ENCODE measurements at regions not wholly inside any gene's neighbourhood (a gene's known extent, or its start where the extent isn't known, plus 50 kb on each side); places are given as distances from the start of the nearest gene placed in this dataset.

GRCh38 chr10:47111329-47111862 lies 188.6 kb upstream of the GDF10 start:
- H3K27ac ChIP-seq = no peak overlapping the region
- intact Hi-C loops (cut with DNase I; ENCODE audit: low total_unique reads) = no loop called here
- no peak overlapping the region for H3K4me3 ChIP-seq
- no peaks in the 10 kb centered on the region for H3K9me3 ChIP-seq
- peaks cover 0 to under 1% (median 0%) of the 10 kb centered on the region in 3 donors for H3K27me3 ChIP-seq
- TF ChIP-seq CTCF (IDR thresholded peaks at IDR 0.05) (no peak), POLR2AphosphoS5 (IDR thresholded peaks at IDR 0.05) (no peak), POLR2A (IDR thresholded peaks at IDR 0.05) (no peak), EP300 (IDR thresholded peaks at IDR 0.05) (no peak)
- no peak for DNase-seq
- WGBS, 5 donors = 79 to 90% (median 83%) methylated on average over 5 of the region's 5 CpGs
- no peaks in the 10 kb centered on the region for H3K4me1 ChIP-seq
- no peaks in the 10 kb centered on the region for H3K36me3 ChIP-seq

GRCh38 chr10:47112612-47113011 lies 187.4 kb upstream of the GDF10 start:
- intact Hi-C loops (cut with DNase I; ENCODE audit: low total_unique reads) = no loop called here
- no peaks in the 10 kb centered on the region for H3K4me1 ChIP-seq
- WGBS, 5 donors = 53 to 96% (median 77%) methylated on average over 4 of the region's 4 CpGs
- no peak overlapping the region for H3K4me3 ChIP-seq
- no peak for DNase-seq
- H3K27me3 ChIP-seq = peaks cover 0 to 6% (median 0%) of the 10 kb centered on the region in 3 donors
- no peaks in the 10 kb centered on the region for H3K9me3 ChIP-seq
- H3K36me3 ChIP-seq = no peaks in the 10 kb centered on the region
- no peak overlapping the region for H3K27ac ChIP-seq
- TF ChIP-seq EP300 (IDR thresholded peaks at IDR 0.05) = no peak
- TF ChIP-seq POLR2A (IDR thresholded peaks at IDR 0.05) = no peak
- no peak for TF ChIP-seq POLR2AphosphoS5 (IDR thresholded peaks at IDR 0.05)
- TF ChIP-seq CTCF (IDR thresholded peaks at IDR 0.05) = no peak

- no peaks in the 10 kb centered on the region for H3K36me3 ChIP-seq
- WGBS, 5 donors = 81 to 88% (median 81%) methylated on average over 4 of the region's 4 CpGs
- no peak overlapping the region for H3K27ac ChIP-seq
- intact Hi-C loops (cut with DNase I; ENCODE audit: low total_unique reads) = no loop called here
- no peak overlapping the region for H3K4me3 ChIP-seq
- peaks cover 0 to 6% (median 0%) of the 10 kb centered on the region in 3 donors for H3K27me3 ChIP-seq
- no peak for DNase-seq
- TF ChIP-seq CTCF (IDR thresholded peaks at IDR 0.05) (no peak), POLR2AphosphoS5 (IDR thresholded peaks at IDR 0.05) (no peak), POLR2A (IDR thresholded peaks at IDR 0.05) (no peak), EP300 (IDR thresholded peaks at IDR 0.05) (no peak)
- no peaks in the 10 kb centered on the region for H3K9me3 ChIP-seq
- no peaks in the 10 kb centered on the region for H3K4me1 ChIP-seq
These were observed 186.0 kb upstream of the GDF10 start for GRCh38 chr10:47113907-47114500.

- H3K9me3 ChIP-seq = no peaks in the 10 kb centered on the region
- intact Hi-C loops (cut with DNase I; ENCODE audit: low total_unique reads) = no loop called here
- no peak for DNase-seq
- peaks cover 0 to 6% (median 0%) of the 10 kb centered on the region in 3 donors for H3K27me3 ChIP-seq
- TF ChIP-seq CTCF (IDR thresholded peaks at IDR 0.05) (no peak), EP300 (IDR thresholded peaks at IDR 0.05) (no peak)
- H3K27ac ChIP-seq = no peak overlapping the region
- WGBS, 5 donors = 79 to 91% (median 86%) methylated on average over 2 to 6 of the region's 6 CpGs
- H3K36me3 ChIP-seq = no peaks in the 10 kb centered on the region
- no peaks in the 10 kb centered on the region for H3K4me1 ChIP-seq
- no peak overlapping the region for H3K4me3 ChIP-seq
These were observed 185.3 kb upstream of the GDF10 start for GRCh38 chr10:47114680-47115186.
